ENCODE measurements at regions not wholly inside any gene's neighbourhood (a gene's known extent, or its start where the extent isn't known, plus 50 kb on each side); places are given as distances from the start of the nearest gene placed in this dataset.

GRCh38 chr6:42509765-42510164 is 54.1 kb upstream of the UBR2 start:
- no peak for TF ChIP-seq CTCF (IDR thresholded peaks at IDR 0.05)
- no peak for TF ChIP-seq EP300 (IDR thresholded peaks at IDR 0.05; ENCODE audit: low read depth)

Measured in transverse colon (tissue), 3 donors.